NB4 (cell line): ENCODE measurements at regions not wholly inside any gene's neighbourhood (a gene's known extent, or its start where the extent isn't known, plus 50 kb on each side); places are given as distances from the start of the nearest gene placed in this dataset.

ENCODE experiments used
- CTCF ChIP-seq: IDR thresholded peaks from one replicate; pipeline ENCODE4 v1.5.1; 2012; ENCODE audit warnings: low read depth, low read length
- MAX ChIP-seq: IDR thresholded peaks from 2 replicates; pipeline ENCODE4 v1.6.1; 2011; ENCODE audit warnings: low read depth, low read length
- POLR2A ChIP-seq: IDR thresholded peaks from 2 replicates; pipeline ENCODE4 v1.6.1; 2011; ENCODE audit warnings: mild to moderate bottlenecking; ENCODE audit not compliant: insufficient read length; ENCODE audit errors: extremely low read depth

GRCh38 chr2:81050580-81051095 lies 746.1 kb upstream of the LRRTM1 start:
- no peak for TF ChIP-seq CTCF
- TF ChIP-seq POLR2A: no peak
- TF ChIP-seq MAX: no peak
